MM.1S (cell line): ENCODE measurements at regions not wholly inside any gene's neighbourhood (a gene's known extent, or its start where the extent isn't known, plus 50 kb on each side); places are given as distances from the start of the nearest gene placed in this dataset.

ENCODE experiments used
- DNase-seq: peaks from one replicate; pipeline ENCODE4 v3.0.0-alpha.2; 2015
- H2AFZ ChIP-seq: fragments of 300-600 bp; sonication (generic); 2 replicates; pipeline ENCODE4 v1.6.0; 2016; ENCODE audit warnings: antibody characterized with exemption, low read length
- H3F3A ChIP-seq: fragments of 300-600 bp; sonication (generic); 2 replicates; pipeline ENCODE4 v1.6.1; 2016; ENCODE audit warnings: mild to moderate bottlenecking, antibody characterized with exemption, low read length, moderate library complexity, mixed read lengths; ENCODE audit not compliant: insufficient read depth
- H3K27ac ChIP-seq: fragments of 300-600 bp; sonication (generic); 2 replicates; pipeline ENCODE4 v1.5.1; 2016; ENCODE audit warnings: mild to moderate bottlenecking, low read length
- H3K27me3 ChIP-seq: fragments of 300-600 bp; sonication (generic); replicated peaks from 2 replicates; pipeline ENCODE4 v1.6.0; 2016; ENCODE audit warnings: low read length; ENCODE audit not compliant: insufficient read depth
- H3K36me3 ChIP-seq: fragments of 300-600 bp; sonication (generic); replicated peaks from 2 replicates; pipeline ENCODE4 v1.6.1; 2016; ENCODE audit warnings: mild to moderate bottlenecking, low read length, mixed read lengths; ENCODE audit not compliant: insufficient read depth
- H3K4me1 ChIP-seq: fragments of 300-600 bp; sonication (generic); 2 replicates; pipeline ENCODE4 v1.6.1; 2016; ENCODE audit warnings: low read length, mixed read lengths
- H3K4me2 ChIP-seq: fragments of 300-600 bp; sonication (generic); 2 replicates; pipeline ENCODE4 v1.6.0; 2016; ENCODE audit warnings: low read depth, low read length
- H3K4me3 ChIP-seq: fragments of 300-600 bp; sonication (generic); 2 replicates; pipeline ENCODE4 v1.5.1; 2016; ENCODE audit warnings: low read length, mixed read lengths
- H3K79me2 ChIP-seq: fragments of 300-600 bp; sonication (generic); 2 replicates; pipeline ENCODE4 v1.6.1; 2016; ENCODE audit warnings: mixed run types, low read length, mixed read lengths
- H3K9ac ChIP-seq: fragments of 300-600 bp; sonication (generic); 2 replicates; pipeline ENCODE4 v1.6.1; 2016; ENCODE audit warnings: low read length, mixed read lengths
- H3K9me2 ChIP-seq: fragments of 300-600 bp; sonication (generic); replicated peaks from 2 replicates; pipeline ENCODE4 v1.6.1; 2016; ENCODE audit warnings: mild to moderate bottlenecking, low read length, mixed read lengths; ENCODE audit not compliant: insufficient read depth
- H3K9me3 ChIP-seq: fragments of 300-600 bp; sonication (generic); replicated peaks from 2 replicates; pipeline ENCODE4 v1.6.1; 2016; ENCODE audit warnings: mild to moderate bottlenecking, low read length, mixed read lengths; ENCODE audit not compliant: insufficient read depth
- H4K20me1 ChIP-seq: fragments of 300-600 bp; sonication (generic); 2 replicates; pipeline ENCODE4 v1.6.1; 2016; ENCODE audit warnings: mild to moderate bottlenecking, low read length, moderate library complexity, mixed read lengths; ENCODE audit not compliant: insufficient read depth
- CTCF ChIP-seq: fragments of 300-600 bp; sonication (generic); IDR thresholded peaks from 2 replicates; pipeline ENCODE4 v1.5.1; 2016; ENCODE audit warnings: antibody characterized with exemption, low read length, mixed read lengths
- EZH2 ChIP-seq: fragments of 300-600 bp; sonication (generic); optimal IDR thresholded peaks from 2 replicates; pipeline ENCODE3; 2017; ENCODE audit warnings: low read depth, mild to moderate bottlenecking, antibody characterized with exemption, low read length, mixed read lengths
- EZH2phosphoT487 ChIP-seq: fragments of 300-600 bp; sonication (generic); IDR thresholded peaks from 2 replicates; pipeline ENCODE4 v1.6.1; 2018; ENCODE audit warnings: antibody characterized with exemption, low read length

GRCh38 chr18:8966821-8967220 is 135.7 kb upstream of the NDUFV2 start:
- H3K9me2 ChIP-seq, result no peaks in the 10 kb centered on the region
- peak overlapping the region; percentile 38; the same call in 1 of the 2 replicates for H3K27ac ChIP-seq
- H2AFZ ChIP-seq, result peak overlapping the region; percentile 12
- H3K79me2 ChIP-seq, result no peaks in the 10 kb centered on the region
- no peaks in the 10 kb centered on the region for H3K9me3 ChIP-seq
- DNase-seq, result no peak
- TF ChIP-seq EZH2phosphoT487 (no peak), CTCF (no peak), EZH2 (no peak)
- peak overlapping the region; percentile 29; the same call in 1 of the 2 replicates for H3K4me2 ChIP-seq
- H3K27me3 ChIP-seq, result no peaks in the 10 kb centered on the region
- H3F3A ChIP-seq, result peaks cover 5% of the 10 kb centered on the region; the same call in 1 of the 2 replicates
- H4K20me1 ChIP-seq, result no peaks in the 10 kb centered on the region
- no peak overlapping the region for H3K9ac ChIP-seq
- no peaks in the 10 kb centered on the region for H3K36me3 ChIP-seq
- H3K4me1 ChIP-seq, result peaks cover 42% of the 10 kb centered on the region
- no peak overlapping the region for H3K4me3 ChIP-seq

- Histone ChIP-seq H2AFZ (peak overlapping the region; percentile 12; the same call in 1 of the 2 replicates), H3K9ac (peak overlapping the region; percentile 1; the same call in 1 of the 2 replicates), H4K20me1 (no peaks in the 10 kb centered on the region), H3K36me3 (no peaks in the 10 kb centered on the region), H3K4me3 (no peak overlapping the region), H3K27ac (peak overlapping the region; percentile 38; the same call in 1 of the 2 replicates), H3K9me2 (no peaks in the 10 kb centered on the region), H3K4me2 (peak overlapping the region; percentile 29; the same call in 1 of the 2 replicates), H3K79me2 (no peaks in the 10 kb centered on the region), H3K27me3 (no peaks in the 10 kb centered on the region), H3F3A (peaks cover 5% of the 10 kb centered on the region; the same call in 1 of the 2 replicates), H3K9me3 (no peaks in the 10 kb centered on the region), H3K4me1 (peaks cover 42% of the 10 kb centered on the region)
- TF ChIP-seq EZH2phosphoT487 (no peak), CTCF (no peak)
- DNase-seq, result peak; percentile 52
Observed at GRCh38 chr18:8967573-8967972, 134.9 kb upstream of the NDUFV2 start.

- Histone ChIP-seq H3K9me3 (no peaks in the 10 kb centered on the region), H3K9me2 (no peaks in the 10 kb centered on the region), H3K4me3 (no peak overlapping the region), H3F3A (peaks cover 5% of the 10 kb centered on the region; the same call in 1 of the 2 replicates), H3K36me3 (no peaks in the 10 kb centered on the region), H4K20me1 (no peaks in the 10 kb centered on the region), H2AFZ (0 out of 2 replicates have a peak overlapping the region, but pooled peaks have one; percentile 28), H3K79me2 (no peaks in the 10 kb centered on the region), H3K27me3 (no peaks in the 10 kb centered on the region), H3K27ac (no peak overlapping the region), H3K4me2 (peak overlapping the region; percentile 30), H3K4me1 (peaks cover 42% of the 10 kb centered on the region), H3K9ac (no peak overlapping the region)
- no peak for DNase-seq
- TF ChIP-seq EZH2phosphoT487, result no peak
- TF ChIP-seq EZH2, result no peak
- no peak for TF ChIP-seq CTCF
Observed at GRCh38 chr18:8969639-8970390, 132.7 kb upstream of the NDUFV2 start.
